Naive thymus-derived CD4-positive, alpha-beta T cell (primary cell): ENCODE measurements at regions not wholly inside any gene's neighbourhood (a gene's known extent, or its start where the extent isn't known, plus 50 kb on each side); places are given as distances from the start of the nearest gene placed in this dataset.

ENCODE experiments used
- ATAC-seq: fragments of 150-1000 bp; cut with Tn5 transposase; 2 replicates; pipeline ENCODE4 v1.10.0; 2021; ENCODE audit warnings: mild to moderate bottlenecking, moderate library complexity
- CTCF ChIA-PET: fragments of 350-600 bp; sonication (Branson Sonifier 250); formaldehyde crosslinking; loops from one replicate; lab custom pipeline; 2021; ENCODE audit warnings: antibody characterized with exemption; lab: Charles Lee
- POLR2A ChIA-PET: fragments of 350-600 bp; sonication (Branson Sonifier 250); formaldehyde crosslinking; loops from one replicate; lab custom pipeline; 2021; ENCODE audit warnings: antibody characterized with exemption, inconsistent platforms; lab: Charles Lee
- DNase-seq, 9 donors: peaks; one replicate each; pipeline versions ENCODE4 v3.0.0 to v3.0.0-alpha.2; 2020 to 2022; ENCODE audit warnings: mixed read lengths in 1 of 9
- H3K27ac ChIP-seq: one replicate; pipeline ENCODE4 v1.7.0; 2013; ENCODE audit warnings: mild to moderate bottlenecking, low read depth, low read length, moderate library complexity
- H3K27me3 ChIP-seq, 2 donors: one replicate each; pipeline ENCODE4 v1.7.0; 2013; ENCODE audit warnings: low read length in 2 of 2, mild to moderate bottlenecking in 2 of 2, moderate library complexity in 2 of 2; ENCODE audit not compliant: control insufficient read depth in 2 of 2, insufficient read depth in 2 of 2
- H3K36me3 ChIP-seq, 3 experiments: 1 replicate in 2 of 3; 2 replicates in 1 of 3; pipeline ENCODE4 v1.7.0; 2013; ENCODE audit warnings: low read length in 3 of 3, mild to moderate bottlenecking in 3 of 3, moderate library complexity in 1 of 3; ENCODE audit not compliant: insufficient read depth in 3 of 3, control insufficient read depth in 2 of 3
- H3K4me1 ChIP-seq, 2 donors: one replicate each; pipeline ENCODE4 v1.7.0; 2013; ENCODE audit warnings: low read length in 2 of 2, mild to moderate bottlenecking in 2 of 2, moderate library complexity in 1 of 2; ENCODE audit not compliant: control insufficient read depth in 2 of 2, insufficient read depth in 2 of 2
- H3K4me3 ChIP-seq: 2 replicates; pipeline ENCODE4 v1.7.0; 2013; ENCODE audit warnings: mild to moderate bottlenecking, low read length
- H3K9me3 ChIP-seq, 3 experiments: 1 replicate in 2 of 3; 2 replicates in 1 of 3; pipeline ENCODE4 v1.7.0; 2013; ENCODE audit warnings: low read length in 3 of 3; ENCODE audit not compliant: control insufficient read depth in 2 of 3
- H3K27ac Mint-ChIP-seq, 9 donors: one replicate each; pipeline ENCODE4 v1.8.0; 2020 to 2022; ENCODE audit warnings: mixed read lengths in 9 of 9, mild to moderate bottlenecking in 8 of 9, moderate library complexity in 5 of 9, inconsistent platforms in 2 of 9
- H3K27me3 Mint-ChIP-seq, 5 donors: one replicate each; pipeline ENCODE4 v1.8.0; 2021 to 2022; ENCODE audit warnings: mixed read lengths in 5 of 5, mild to moderate bottlenecking in 1 of 5
- H3K36me3 Mint-ChIP-seq, 5 donors: one replicate each; pipeline ENCODE4 v1.8.0; 2020 to 2022; ENCODE audit warnings: mixed read lengths in 5 of 5, mild to moderate bottlenecking in 3 of 5, inconsistent platforms in 1 of 5
- H3K4me1 Mint-ChIP-seq, 7 donors: one replicate each; pipeline ENCODE4 v1.8.0; 2020 to 2022; ENCODE audit warnings: mixed read lengths in 7 of 7, mild to moderate bottlenecking in 3 of 7, inconsistent platforms in 1 of 7
- H3K4me3 Mint-ChIP-seq, 10 donors: one replicate each; pipeline ENCODE4 v1.8.0; 2020 to 2022; ENCODE audit warnings: mild to moderate bottlenecking in 10 of 10, mixed read lengths in 10 of 10, moderate library complexity in 6 of 10, inconsistent platforms in 2 of 10
- H3K9me3 Mint-ChIP-seq, 11 donors: one replicate each; pipeline ENCODE4 v1.8.0; 2020 to 2022; ENCODE audit warnings: mixed read lengths in 11 of 11, mild to moderate bottlenecking in 4 of 11, inconsistent platforms in 1 of 11, moderate library complexity in 1 of 11
- intact Hi-C, 2 donors: fragments of 100-400 bp; cut with micrococcal nuclease; formaldehyde crosslinking; loops; one replicate each; pipeline ENCODE4 v1.15.1; 2023

GRCh38 chr20:55684578-55684977 lies 320.7 kb downstream of the CBLN4 start:
- Mint-ChIP-seq H3K27me3 (peaks cover 0 to 4% (median 0%) of the 10 kb centered on the region in 5 donors), H3K27ac (no peak overlapping the region), H3K4me1 (no peaks in the 10 kb centered on the region), H3K4me3 (no peak overlapping the region), H3K9me3 (peaks cover 0 to 13% (median 3%) of the 10 kb centered on the region in 11 donors), H3K36me3 (no peaks in the 10 kb centered on the region)
- H3K27ac ChIP-seq: no peak overlapping the region
- intact Hi-C loops: no loop called here
- CTCF ChIA-PET: no interaction called here
- H3K4me3 ChIP-seq: no peak overlapping the region
- no peaks in the 10 kb centered on the region for H3K4me1 ChIP-seq
- POLR2A ChIA-PET: no interaction called here
- H3K36me3 ChIP-seq: no peaks in the 10 kb centered on the region
- H3K27me3 ChIP-seq: no peaks in the 10 kb centered on the region
- no peaks in the 10 kb centered on the region for H3K9me3 ChIP-seq
- ATAC-seq (no peak), DNase-seq (no peak)

- H3K27ac ChIP-seq: no peak overlapping the region
- H3K4me1 ChIP-seq: no peaks in the 10 kb centered on the region
- Mint-ChIP-seq H3K27me3 (no peaks in the 10 kb centered on the region), H3K9me3 (peaks cover 0 to 25% (median 3%) of the 10 kb centered on the region in 11 donors), H3K27ac (no peak overlapping the region), H3K4me3 (no peak overlapping the region), H3K4me1 (no peaks in the 10 kb centered on the region), H3K36me3 (no peaks in the 10 kb centered on the region)
- no peaks in the 10 kb centered on the region for H3K9me3 ChIP-seq
- H3K36me3 ChIP-seq: no peaks in the 10 kb centered on the region
- H3K27me3 ChIP-seq: no peaks in the 10 kb centered on the region
- CTCF ChIA-PET: no interaction called here
- DNase-seq (no peak), ATAC-seq (no peak)
- no peak overlapping the region for H3K4me3 ChIP-seq
- intact Hi-C loops: no loop called here
- POLR2A ChIA-PET: no interaction called here
These were observed 326.2 kb downstream of the CBLN4 start for GRCh38 chr20:55678970-55679667.

- Histone ChIP-seq H3K9me3 (no peaks in the 10 kb centered on the region), H3K27me3 (no peaks in the 10 kb centered on the region), H3K4me1 (no peaks in the 10 kb centered on the region), H3K4me3 (no peak overlapping the region), H3K36me3 (no peaks in the 10 kb centered on the region), H3K27ac (no peak overlapping the region)
- Mint-ChIP-seq H3K27me3 (no peaks in the 10 kb centered on the region), H3K9me3 (peaks cover 0 to 29% (median 4%) of the 10 kb centered on the region in 11 donors), H3K4me1 (no peaks in the 10 kb centered on the region), H3K4me3 (no peak overlapping the region), H3K27ac (no peak overlapping the region), H3K36me3 (no peaks in the 10 kb centered on the region)
- ChIA-PET POLR2A (no interaction called here), CTCF (no interaction called here)
- ATAC-seq (no peak), DNase-seq (no peak)
- intact Hi-C loops: no loop called here
These were observed 327.2 kb downstream of the CBLN4 start for GRCh38 chr20:55678126-55678525.

GRCh38 chr20:55677011-55677410 lies 328.3 kb downstream of the CBLN4 start:
- no peaks in the 10 kb centered on the region for H3K27me3 ChIP-seq
- no peaks in the 10 kb centered on the region for H3K4me1 Mint-ChIP-seq
- intact Hi-C loops: no loop called here
- ChIA-PET POLR2A (no interaction called here), CTCF (no interaction called here)
- DNase-seq (no peak), ATAC-seq (no peak)
- no peak overlapping the region for H3K4me3 Mint-ChIP-seq
- no peaks in the 10 kb centered on the region for H3K36me3 ChIP-seq
- H3K27me3 Mint-ChIP-seq: no peaks in the 10 kb centered on the region
- H3K36me3 Mint-ChIP-seq: no peaks in the 10 kb centered on the region
- no peak overlapping the region for H3K27ac ChIP-seq
- no peaks in the 10 kb centered on the region for H3K9me3 ChIP-seq
- no peak overlapping the region for H3K4me3 ChIP-seq
- no peaks in the 10 kb centered on the region for H3K4me1 ChIP-seq
- no peak overlapping the region for H3K27ac Mint-ChIP-seq
- H3K9me3 Mint-ChIP-seq: peaks cover 0 to 29% (median 4%) of the 10 kb centered on the region in 11 donors

- no peaks in the 10 kb centered on the region for H3K27me3 Mint-ChIP-seq
- ATAC-seq: no peak
- Histone ChIP-seq H3K27ac (no peak overlapping the region), H3K36me3 (no peaks in the 10 kb centered on the region), H3K4me3 (no peak overlapping the region), H3K4me1 (no peaks in the 10 kb centered on the region), H3K9me3 (no peaks in the 10 kb centered on the region), H3K27me3 (no peaks in the 10 kb centered on the region)
- H3K36me3 Mint-ChIP-seq: no peaks in the 10 kb centered on the region
- CTCF ChIA-PET: no interaction called here
- no peak for DNase-seq
- no peak overlapping the region for H3K27ac Mint-ChIP-seq
- intact Hi-C loops: no loop called here
- POLR2A ChIA-PET: no interaction called here
- H3K4me3 Mint-ChIP-seq: no peak overlapping the region
- no peaks in the 10 kb centered on the region for H3K4me1 Mint-ChIP-seq
- H3K9me3 Mint-ChIP-seq: peaks cover 0 to 29% (median 5%) of the 10 kb centered on the region in 11 donors
These were observed 329.2 kb downstream of the CBLN4 start for GRCh38 chr20:55676097-55676496.

GRCh38 chr20:55668631-55669030 lies 336.7 kb downstream of the CBLN4 start:
- no peak overlapping the region for H3K4me3 Mint-ChIP-seq
- H3K27me3 ChIP-seq: no peaks in the 10 kb centered on the region
- ATAC-seq: no peak
- no peaks in the 10 kb centered on the region for H3K27me3 Mint-ChIP-seq
- CTCF ChIA-PET: no interaction called here
- intact Hi-C loops: no loop called here
- H3K4me1 Mint-ChIP-seq: no peaks in the 10 kb centered on the region
- no peaks in the 10 kb centered on the region for H3K4me1 ChIP-seq
- POLR2A ChIA-PET: no interaction called here
- no peaks in the 10 kb centered on the region for H3K9me3 ChIP-seq
- H3K27ac ChIP-seq: no peak overlapping the region
- no peaks in the 10 kb centered on the region for H3K36me3 ChIP-seq
- no peak overlapping the region for H3K27ac Mint-ChIP-seq
- no peak overlapping the region for H3K4me3 ChIP-seq
- peaks cover 0 to 10% (median 3%) of the 10 kb centered on the region in 11 donors for H3K9me3 Mint-ChIP-seq
- DNase-seq: no peak
- H3K36me3 Mint-ChIP-seq: peaks cover 0 to 3% (median 0%) of the 10 kb centered on the region in 5 donors

- no peak overlapping the region for H3K4me3 Mint-ChIP-seq
- H3K4me1 Mint-ChIP-seq: no peaks in the 10 kb centered on the region
- no peaks in the 10 kb centered on the region for H3K27me3 Mint-ChIP-seq
- intact Hi-C loops: no loop called here
- H3K36me3 Mint-ChIP-seq: peaks cover 0 to 3% (median 0%) of the 10 kb centered on the region in 5 donors
- no peaks in the 10 kb centered on the region for H3K9me3 ChIP-seq
- no peak for DNase-seq
- H3K27ac Mint-ChIP-seq: no peak overlapping the region
- no peaks in the 10 kb centered on the region for H3K4me1 ChIP-seq
- ChIA-PET CTCF (no interaction called here), POLR2A (no interaction called here)
- H3K36me3 ChIP-seq: no peaks in the 10 kb centered on the region
- ATAC-seq: no peak
- H3K27ac ChIP-seq: no peak overlapping the region
- H3K27me3 ChIP-seq: no peaks in the 10 kb centered on the region
- peaks cover 0 to 9% (median 3%) of the 10 kb centered on the region in 11 donors for H3K9me3 Mint-ChIP-seq
- H3K4me3 ChIP-seq: no peak overlapping the region
These were observed 337.4 kb downstream of the CBLN4 start for GRCh38 chr20:55667955-55668354.
